GM18520 (cell line): ENCODE measurements at regions not wholly inside any gene's neighbourhood (a gene's known extent, or its start where the extent isn't known, plus 50 kb on each side); places are given as distances from the start of the nearest gene placed in this dataset.
"Not testable (repeated sequence)": the region's sequence is repeated elsewhere in the genome, so short reads cannot be mapped to it uniquely, and the experiment has no call there.

ENCODE experiments used
- ATAC-seq: cut with Tn5 transposase; IDR thresholded peaks from one replicate; pipeline ENCODE4 v1.9.1; 2021; ENCODE audit not compliant: unreplicated experiment

DNA sequence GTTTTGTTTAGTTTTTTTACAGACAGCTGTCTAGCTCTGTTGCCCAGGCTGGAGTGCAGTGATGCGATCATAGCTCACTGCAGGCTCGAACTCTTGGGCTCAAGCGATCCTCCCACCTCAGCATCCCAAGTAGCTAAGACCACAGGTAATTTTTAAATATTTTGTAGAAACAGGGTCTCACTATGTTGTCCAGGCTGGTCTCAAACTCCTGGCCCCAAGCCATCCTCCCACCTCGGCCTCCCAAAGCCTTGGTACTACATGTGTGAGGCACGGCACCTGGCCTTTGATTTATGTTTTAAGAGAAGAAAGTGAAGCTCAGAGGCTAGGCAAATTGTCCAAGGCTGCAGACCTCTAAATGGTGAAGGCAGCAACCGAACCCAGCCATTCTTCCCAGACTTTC lies 98.6 kb upstream of the SVIL start:
- ATAC-seq = no peak

DNA sequence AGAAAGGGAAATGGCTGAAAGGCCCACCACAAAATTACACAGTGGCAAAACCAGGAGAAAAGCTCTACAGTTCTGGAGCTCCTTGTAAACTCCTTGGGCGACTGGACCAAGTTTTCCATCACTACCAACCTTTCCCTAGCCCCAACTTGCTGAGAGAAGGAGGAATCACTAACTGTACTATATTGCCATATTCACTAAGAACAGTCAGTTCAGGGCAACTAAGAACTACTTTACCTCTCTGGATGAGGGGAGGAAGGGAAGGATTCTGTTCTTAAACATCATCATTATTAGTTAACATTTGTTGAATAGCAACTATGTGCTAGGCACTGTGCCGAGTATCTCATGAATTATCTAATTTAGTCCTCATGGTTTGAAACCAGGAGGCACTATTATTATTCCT lies 98.1 kb upstream of the SVIL start:
- no peak for ATAC-seq

DNA sequence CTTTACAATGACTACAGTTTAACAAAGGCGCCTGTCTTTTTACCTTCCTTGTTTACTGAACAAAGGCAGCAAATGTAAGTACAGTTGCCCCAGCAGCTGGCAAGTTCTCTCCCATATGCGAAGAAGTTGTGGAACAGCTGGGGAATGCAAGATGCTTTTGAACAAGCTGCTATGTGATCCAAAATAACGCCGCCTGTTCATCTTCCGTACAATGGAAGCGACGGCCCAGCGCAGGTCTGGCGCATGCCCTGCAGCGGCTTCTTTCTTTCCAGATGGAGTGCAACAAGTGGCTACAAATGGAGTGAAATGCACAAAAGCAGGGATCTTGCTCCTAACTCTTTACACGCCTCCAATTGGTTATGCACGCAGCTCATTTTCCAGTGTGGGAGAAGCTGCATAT lies 97.0 kb upstream of the SVIL start:
- no peak for ATAC-seq

DNA sequence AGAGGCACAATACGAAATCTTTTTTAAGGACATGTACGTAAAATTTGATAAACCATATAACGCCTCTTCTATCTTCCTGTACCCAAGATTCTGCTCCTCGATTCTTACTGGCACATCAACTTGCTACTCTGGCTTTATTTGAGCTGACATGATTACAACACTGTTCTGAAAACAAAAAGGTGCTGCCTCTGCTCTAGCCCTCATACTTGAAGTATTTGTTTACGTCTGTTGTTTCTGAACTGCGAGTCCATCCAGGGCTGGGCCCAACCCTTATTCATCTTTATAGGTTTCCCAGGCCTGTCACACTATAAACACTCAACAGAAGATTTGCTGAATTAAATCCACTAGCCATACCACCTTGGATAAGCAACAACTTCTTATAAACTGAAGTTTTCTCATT lies 96.2 kb upstream of the SVIL start:
- no peak for ATAC-seq

DNA sequence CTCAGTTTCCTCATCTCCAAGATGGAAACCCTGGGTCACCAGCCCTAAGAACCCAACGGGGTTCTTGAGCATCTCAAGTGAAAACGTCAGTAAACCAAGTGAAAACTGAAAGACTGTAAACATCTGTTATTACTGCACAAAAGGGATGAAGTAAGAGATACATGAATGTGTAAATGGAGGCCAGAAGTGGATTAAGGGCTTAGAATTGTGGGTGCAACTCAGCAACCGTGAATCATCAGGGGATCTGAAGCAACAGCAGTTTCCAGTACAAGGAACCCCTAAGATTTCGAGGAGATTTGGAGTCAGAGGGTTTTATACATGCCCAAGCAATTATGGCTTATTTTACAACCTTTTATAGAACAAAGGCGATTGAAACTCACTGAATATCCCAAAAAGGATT lies 95.7 kb upstream of the SVIL start:
- no peak for ATAC-seq

DNA sequence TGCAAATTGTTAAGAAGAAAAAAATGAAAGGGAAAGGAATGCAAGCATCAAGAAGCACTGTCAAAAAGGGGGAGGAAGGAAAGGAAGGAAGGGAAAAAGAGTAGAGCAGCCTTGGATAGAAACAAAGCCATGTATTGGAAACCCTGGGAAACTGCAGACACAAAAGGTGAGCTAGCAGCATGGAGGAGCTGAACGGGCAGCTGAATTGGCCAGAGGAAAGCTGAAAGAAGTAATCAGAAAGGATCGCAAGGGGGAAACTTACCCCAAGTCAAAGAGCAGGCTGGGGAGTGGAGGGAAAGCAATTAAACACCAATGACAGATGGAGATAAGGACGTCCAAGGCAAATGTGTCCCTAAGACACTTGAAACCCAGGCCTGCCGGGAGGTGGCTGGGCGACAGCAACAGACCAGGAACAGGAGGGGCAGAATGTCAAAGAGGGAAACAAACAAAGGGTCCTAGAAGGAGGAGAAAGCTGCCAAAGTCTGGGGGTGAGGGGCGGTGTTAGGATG lies 93.8 kb upstream of the SVIL start:
- ATAC-seq = no peak

DNA sequence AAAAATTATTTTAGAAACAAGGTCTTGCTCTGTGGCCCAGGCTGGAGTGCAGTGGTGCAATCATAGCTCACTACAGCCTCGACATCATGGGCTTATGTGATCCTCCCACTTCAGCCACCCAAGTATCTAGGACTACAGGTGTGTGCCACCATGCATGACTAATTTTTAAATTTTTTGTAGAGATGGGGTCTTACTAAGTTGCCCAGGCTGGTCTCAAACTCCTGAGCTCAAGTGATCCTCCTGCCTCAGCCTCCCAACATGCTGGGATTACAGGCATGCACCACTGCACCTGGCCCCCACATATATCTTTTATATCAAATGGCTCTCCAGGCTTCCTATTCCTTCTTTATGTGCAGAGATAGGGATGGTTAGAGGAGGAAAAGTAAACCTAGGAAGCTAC lies 91.2 kb upstream of the SVIL start:
- not testable (repeated sequence) for ATAC-seq

DNA sequence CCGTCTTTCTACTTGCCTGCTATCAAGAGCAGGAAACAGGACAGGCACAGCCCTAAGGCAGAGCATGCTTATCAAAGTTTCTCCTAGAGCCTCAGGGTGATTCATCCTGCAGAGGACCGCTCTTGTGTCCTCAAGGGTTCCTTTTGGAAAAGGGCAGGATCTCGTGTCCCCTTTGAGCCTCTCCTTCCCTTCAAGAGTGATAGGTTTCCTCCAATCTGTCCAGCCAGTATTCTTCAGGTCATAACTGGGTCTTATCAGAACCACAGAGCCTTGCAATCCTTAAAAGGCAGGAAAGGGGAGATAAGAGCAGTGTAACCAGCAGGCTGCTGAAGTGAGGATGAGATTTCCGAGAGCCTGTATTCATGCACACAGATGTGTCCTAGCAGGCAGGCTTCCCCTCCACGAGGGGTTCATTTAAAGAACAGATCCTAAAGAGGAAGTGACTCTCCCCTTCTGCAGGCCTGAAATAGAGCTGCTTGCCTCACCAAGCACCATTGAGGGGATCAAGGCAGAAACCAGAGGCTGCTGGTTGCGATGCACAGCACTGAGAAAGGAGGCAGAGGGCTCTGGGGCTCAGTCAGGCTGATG lies 90.5 kb upstream of the SVIL start:
- ATAC-seq = no peak

DNA sequence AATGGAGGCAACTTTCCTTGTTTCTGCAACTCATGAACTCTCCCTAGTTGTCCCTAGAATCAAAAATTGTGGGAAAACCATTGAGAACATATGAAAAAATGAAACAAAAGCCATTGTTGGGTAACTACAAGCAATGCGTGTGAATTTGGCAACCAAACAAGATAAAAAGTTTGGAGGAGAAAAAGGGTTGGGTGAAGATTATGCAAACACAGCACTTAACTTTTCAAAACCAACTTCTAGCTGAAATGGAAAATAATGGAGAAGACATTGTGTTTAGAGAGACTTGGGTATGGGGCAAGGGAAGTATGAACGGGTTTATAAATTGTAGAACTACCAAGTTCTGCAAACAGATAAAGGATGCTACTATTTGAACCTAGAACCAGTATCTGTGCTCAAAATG lies 89.0 kb upstream of the SVIL start:
- ATAC-seq = no peak

DNA sequence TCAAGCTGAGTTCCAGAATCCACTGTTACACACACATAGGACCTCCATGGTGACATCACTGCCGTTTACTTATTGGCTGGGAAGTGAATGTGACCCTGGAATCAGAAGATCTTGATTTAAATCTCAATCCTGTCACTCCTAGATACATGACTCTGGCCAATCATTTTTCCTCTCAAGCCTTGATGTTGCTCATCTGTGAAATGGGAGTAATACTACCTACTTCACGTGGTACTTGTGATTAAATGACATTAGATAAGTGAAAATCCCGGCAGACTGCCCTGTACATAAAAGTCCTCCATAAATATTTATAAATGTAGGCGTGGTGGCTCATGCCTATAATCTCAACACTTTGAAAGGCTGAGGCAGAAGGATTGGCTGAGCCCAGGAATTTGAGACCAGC lies 88.0 kb upstream of the SVIL start:
- ATAC-seq = no peak

DNA sequence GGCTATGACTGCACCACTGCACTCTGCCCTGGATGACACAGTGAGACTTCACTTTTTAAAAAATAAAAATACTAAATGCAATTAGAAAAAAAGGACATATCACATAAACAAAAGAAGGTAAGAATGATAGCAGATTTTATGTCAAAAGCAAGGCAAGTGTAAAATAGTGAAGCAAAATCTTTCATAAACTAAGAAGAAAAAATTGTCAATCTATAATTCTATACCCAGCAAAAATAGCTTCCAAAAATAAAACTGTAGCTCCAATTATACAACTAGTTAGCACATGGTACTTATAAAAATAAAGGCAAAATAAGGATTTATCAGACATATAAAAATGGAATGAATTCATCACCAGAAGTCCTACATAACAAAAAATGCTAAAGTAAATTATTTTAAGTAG lies 85.4 kb upstream of the SVIL start:
- no peak for ATAC-seq

DNA sequence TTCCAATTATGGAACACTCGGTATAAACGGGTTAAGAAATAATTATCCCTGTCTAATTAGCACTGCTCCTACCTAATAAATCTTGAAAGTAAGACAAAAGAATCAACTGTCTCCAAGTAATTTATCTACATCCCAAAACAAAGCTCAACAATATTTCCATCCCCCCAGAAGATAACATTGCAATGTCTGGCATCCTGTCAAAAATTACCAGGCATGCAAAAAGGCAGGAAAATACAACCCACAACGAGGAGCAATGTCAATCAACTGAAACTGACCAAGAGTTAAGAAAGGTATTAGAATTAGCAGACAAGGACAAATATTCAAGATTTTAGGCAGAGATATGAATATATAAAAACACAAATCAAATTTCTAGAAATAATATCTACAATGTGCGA lies 84.5 kb upstream of the SVIL start:
- ATAC-seq = no peak

DNA sequence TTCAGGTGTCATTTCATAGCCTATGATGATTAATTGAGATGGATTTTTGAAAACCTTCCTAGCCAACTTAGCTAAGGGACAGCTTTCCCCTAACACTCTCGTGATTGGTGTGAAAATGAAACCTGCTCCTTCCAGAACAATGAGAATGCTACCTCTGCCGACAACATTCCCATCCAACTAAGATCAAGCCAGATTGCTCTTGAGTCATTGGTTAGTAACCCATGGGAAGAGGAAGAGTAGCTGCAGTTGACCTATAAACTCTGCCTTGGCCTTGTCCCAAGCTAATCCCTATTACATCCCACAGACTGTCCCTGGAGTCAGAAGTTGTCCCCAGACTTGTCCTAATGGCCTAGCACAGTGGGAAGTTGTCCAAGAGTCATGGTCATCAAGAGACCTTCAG lies 80.5 kb upstream of the SVIL start:
- no peak for ATAC-seq

DNA sequence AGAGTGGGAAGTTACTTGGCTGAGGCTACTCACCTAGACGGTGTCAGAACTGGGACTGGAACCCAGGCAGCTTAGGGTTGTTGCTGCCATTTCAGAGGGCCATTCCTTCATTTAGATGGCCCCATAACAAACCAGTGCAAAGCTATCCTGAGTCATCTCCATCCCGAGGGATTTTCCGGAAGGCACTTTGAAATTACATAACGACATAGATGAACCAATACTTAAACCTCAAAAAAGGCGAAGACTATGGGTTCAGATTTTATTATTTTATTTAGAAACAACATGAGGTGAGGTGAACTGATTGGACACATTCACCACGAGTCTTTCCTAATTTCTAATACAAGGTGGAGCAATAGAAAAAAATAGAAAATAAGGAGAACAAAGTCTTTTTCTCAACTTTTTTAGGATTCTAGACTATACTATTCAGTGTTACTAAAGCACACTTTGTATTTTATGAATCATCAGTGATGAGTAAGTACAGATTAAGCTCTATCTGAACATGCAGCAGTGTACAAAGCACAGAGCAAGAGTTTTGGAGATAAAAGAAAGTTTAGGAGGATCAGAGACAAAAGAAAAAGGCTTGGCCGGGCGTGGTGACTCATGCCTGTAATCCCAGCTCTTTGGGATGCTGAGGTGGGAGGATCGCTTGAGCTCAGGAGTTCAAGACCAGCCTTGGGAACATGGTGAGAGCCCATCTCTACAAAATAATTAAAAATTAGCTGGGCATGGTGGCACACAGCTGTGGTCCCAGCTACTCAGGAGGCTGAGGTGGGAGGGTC lies 79.5 kb upstream of the SVIL start:
- ATAC-seq = no peak

DNA sequence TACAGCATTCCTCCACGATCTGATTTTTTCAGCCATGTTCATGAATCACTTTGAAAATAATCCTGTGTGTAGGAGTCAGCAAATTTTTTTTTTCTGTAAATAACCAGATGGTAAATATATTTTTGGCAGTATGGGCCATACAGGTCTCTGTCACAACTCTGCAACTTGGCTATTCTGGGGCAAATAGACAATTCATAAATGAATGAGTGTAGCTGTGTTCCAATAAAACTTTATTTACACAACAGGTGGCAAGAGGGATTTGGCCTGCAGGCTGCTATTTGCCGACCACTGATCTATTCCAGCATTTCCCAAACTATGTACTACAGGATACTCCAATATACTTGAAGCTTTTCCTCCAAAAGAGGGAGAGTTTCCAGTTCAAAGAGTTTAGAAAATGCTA lies 78.7 kb upstream of the SVIL start:
- ATAC-seq = no peak

DNA sequence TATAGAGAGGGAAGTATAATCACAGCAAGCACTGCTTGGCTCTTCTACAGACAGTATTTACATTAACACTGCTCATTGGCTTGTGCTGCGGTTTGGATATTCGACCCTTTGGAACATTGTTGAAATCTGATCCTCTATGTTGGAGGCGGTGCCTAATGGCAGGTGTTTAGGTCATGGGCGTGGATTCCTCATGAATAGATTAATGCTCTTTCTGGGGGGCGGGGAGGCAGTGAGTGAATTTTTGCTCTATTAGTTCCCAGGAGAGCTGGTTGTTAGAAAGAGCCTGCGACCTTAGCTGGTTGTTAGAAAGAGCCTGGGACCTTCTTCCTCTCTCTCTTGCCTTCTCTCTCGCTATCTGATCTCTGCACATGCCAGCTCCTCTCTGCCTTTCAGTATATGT lies 77.3 kb upstream of the SVIL start:
- ATAC-seq = no peak

DNA sequence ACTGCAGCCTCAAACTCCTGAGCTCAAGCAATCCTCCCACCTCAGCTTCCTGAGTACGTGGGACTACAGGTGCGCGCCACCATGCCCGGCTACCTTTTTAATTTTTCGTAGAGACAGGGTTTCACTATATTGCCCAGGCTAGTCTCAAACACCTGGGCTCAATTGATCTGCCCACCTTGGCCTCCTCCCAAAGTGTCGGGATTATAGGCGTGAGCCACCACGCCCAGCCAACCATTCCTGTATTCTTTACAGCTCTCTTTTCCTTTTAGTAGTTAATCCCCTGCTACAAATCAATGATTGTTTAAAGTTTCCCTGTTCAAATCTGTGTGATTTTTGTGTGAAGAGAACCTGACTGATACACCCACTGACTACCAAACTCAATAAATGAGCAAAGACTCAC lies 75.4 kb upstream of the SVIL start:
- ATAC-seq = no peak

DNA sequence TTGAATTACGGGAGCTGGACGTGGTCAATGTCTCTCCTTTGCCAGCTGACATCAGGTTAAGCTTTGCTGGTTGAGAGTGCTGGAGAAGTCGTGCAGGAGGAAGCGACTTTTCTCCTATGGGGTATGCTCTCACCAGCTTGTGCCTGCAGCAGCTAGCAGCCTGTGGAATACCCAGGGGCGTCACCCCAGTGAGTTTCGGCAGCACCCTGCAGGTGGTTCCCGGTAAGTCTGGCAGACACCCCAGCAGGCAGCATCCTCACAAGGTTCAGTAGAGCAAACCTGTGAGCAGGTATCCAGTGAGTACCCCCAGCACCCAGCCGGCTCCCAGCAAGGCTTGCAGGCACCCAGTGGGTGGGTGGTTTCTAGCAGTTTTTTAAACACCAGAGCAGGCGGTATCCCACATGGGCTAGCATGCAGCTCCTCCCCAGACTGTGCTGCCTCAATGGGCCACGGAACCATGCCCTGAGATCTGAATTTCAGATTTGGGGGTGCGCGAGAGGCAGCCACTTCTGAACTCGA lies 74.8 kb upstream of the SVIL start:
- ATAC-seq = no peak

DNA sequence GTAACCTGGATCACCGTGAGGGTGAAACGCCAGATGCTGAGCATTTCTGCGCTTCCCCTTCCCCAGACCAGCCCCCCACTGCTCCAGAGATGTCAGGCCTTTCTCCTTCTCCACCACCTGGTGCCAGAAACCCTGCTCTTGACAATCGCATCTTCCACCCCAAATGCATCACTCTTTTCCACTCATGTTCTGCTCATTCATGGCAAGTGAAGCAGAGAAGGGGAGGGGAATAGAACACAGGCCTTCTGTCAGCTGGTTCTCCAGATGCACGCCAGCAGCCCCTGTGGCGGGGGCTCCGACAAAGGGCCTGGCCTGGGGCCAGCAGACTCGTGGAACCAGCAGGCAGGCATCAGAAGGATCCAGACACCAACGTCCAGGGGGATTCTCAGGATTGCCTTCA lies 68.5 kb upstream of the SVIL start:
- no peak for ATAC-seq

DNA sequence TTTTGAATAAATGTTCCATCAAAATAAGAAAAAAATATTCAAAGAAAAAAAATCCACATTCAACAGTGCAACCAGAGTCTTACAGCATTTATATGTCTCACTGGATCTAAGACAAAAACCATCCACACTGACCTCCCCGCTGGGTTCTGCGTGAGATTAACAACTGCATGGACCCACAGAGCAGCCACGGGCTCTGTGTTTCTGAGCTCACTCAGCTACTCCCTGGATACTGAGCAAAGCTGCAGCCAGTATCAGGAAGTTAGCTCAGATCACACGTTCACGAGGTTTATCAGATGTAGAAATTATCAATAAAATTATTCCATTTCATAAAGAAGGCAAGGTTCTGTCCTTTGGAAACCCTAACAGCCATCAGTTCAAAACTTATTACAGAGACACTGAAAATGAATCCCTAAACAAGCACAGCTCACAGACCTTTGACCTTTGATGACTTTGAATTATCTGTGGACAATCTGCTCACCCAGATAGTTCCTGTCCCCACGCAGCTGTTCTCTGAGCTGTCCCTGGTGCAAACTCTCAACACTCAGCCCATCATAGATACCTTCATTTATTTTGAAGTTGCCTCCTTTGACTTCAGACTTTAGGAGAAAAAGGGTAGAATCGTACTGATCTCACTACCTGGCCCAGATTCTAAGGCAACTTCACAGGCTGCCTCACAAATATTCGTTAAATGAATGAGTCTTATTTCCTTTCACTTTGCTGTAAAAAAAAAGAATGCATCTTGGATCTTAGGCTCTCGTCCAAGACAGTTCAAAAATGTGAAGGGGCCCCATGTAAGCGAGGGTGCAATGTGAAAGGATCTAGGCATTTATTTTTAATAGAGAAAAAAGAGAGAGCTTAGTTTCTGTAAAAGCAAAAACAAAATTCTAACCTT lies 67.7 kb upstream of the SVIL start:
- ATAC-seq = no peak

DNA sequence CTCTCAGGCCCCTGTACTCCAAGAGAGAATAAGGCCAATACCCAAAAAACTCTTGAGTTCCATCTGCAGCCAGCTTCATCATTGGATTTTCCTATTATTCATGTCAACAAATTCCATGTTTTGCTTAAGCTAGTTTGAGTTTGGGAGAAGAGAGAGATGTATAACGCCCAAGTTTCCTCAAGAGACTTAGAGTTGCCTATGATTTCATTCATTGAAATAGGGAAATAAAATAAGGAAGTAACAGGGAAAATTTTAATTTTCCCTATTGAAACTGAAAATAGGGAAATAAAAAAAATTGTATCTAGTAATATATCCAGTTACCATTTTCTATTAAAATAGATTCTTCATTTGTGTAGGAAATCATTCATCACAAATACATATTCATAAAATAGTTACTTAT lies 66.5 kb upstream of the SVIL start:
- ATAC-seq = no peak

DNA sequence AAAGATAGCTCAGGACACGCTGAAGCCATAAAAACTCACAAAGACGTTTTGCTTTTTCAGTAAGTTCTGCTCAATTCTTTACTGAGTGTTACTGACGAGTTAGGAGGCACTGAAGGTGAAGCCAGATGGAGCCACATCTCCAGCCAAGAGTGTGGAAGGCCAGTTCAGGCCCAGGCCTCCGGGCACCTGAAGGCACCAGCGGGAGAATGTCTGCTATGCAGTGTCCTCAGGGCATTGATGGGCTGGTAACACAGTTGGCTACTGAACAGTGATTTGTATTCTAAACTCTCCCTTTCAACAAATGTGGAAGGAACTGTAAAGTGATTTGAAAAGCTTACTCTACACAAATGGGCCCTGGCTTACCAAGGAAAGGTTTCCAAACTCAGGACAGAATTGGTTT lies 64.8 kb upstream of the SVIL start:
- no peak for ATAC-seq
